ENCODE measurements at regions not wholly inside any gene's neighbourhood (a gene's known extent, or its start where the extent isn't known, plus 50 kb on each side); places are given as distances from the start of the nearest gene placed in this dataset.

DNA sequence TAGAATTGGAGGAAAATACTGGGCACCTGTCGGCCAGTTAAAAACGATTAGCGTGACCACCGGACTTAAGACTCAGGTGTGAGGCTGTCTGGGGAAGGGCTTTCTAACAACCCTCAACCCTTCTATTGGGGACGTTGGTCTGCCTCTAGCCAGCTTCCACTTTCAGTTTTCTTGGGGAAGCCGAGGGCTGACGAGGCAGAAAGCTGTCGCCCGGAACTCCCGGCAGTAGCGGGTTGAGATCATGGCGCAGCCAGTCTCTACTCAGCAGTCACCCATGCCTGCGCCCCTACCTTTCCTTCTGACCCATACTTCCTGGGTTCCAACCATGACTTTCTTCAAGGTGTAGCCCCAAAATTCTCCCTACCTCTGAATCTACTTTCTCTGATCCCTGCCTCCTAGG lies 1424.1 kb downstream of the SLITRK1 start:
- TF ChIP-seq, protein P1, sequence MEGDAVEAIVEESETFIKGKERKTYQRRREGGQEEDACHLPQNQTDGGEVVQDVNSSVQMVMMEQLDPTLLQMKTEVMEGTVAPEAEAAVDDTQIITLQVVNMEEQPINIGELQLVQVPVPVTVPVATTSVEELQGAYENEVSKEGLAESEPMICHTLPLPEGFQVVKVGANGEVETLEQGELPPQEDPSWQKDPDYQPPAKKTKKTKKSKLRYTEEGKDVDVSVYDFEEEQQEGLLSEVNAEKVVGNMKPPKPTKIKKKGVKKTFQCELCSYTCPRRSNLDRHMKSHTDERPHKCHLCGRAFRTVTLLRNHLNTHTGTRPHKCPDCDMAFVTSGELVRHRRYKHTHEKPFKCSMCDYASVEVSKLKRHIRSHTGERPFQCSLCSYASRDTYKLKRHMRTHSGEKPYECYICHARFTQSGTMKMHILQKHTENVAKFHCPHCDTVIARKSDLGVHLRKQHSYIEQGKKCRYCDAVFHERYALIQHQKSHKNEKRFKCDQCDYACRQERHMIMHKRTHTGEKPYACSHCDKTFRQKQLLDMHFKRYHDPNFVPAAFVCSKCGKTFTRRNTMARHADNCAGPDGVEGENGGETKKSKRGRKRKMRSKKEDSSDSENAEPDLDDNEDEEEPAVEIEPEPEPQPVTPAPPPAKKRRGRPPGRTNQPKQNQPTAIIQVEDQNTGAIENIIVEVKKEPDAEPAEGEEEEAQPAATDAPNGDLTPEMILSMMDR (IDR thresholded peaks at IDR 0.05) = no peak
- TF ChIP-seq POLR2A (IDR thresholded peaks at IDR 0.05) = no peak
